HepG2 (cell line): ENCODE measurements at regions not wholly inside any gene's neighbourhood (a gene's known extent, or its start where the extent isn't known, plus 50 kb on each side); places are given as distances from the start of the nearest gene placed in this dataset.

Experiments
- ATAC-seq: fragments of 200-7000 bp; cut with Tn5 transposase; 3 replicates; pipeline ENCODE4 v1.9.1; 2020; ENCODE audit warnings: mild to moderate bottlenecking, moderate library complexity
- BruUV-seq: library from RNA; stranded (reverse); fragments of 400-500 nt; replicated peaks from 2 replicates; lab custom pipeline; 2021; lab: Mats Ljungman, UMichigan
- CTCF ChIA-PET: fragments of 300-600 bp; formaldehyde crosslinking; extraction: SDS; loops from one replicate; lab custom pipeline; 2021; ENCODE audit warnings: low total read pairs, inconsistent platforms, low intra/inter-chr PET ratio; lab: Yijun Ruan, JAX
- POLR2A ChIA-PET: fragments of 350-600 bp; sonication (Branson Sonifier 250); formaldehyde crosslinking; loops from one replicate; lab custom pipeline; 2020; ENCODE audit warnings: antibody characterized with exemption, inconsistent platforms; lab: Yijun Ruan, JAX
- DNase-seq: peaks from one replicate; pipeline ENCODE4 v3.0.0-alpha.2; 2015; ENCODE audit warnings: low spot score
- FAIRE-seq: peaks from 3 replicates; lab custom pipeline; 2011; peaks lifted over from hg19 to GRCh38; lab: Jason Lieb, UNC
- H2AFZ ChIP-seq: one replicate; pipeline ENCODE4 v1.6.1; 2011; ENCODE audit warnings: low read length, inconsistent platforms
- H3K27ac ChIP-seq: fragments of 300-600 bp; 3 replicates; pipeline ENCODE4 v1.8.0; 2011; ENCODE audit warnings: mixed run types, mild to moderate bottlenecking, mixed read lengths, low read length, inconsistent platforms; ENCODE audit not compliant: insufficient read depth; ENCODE audit errors: extremely low read length
- H3K27me3 ChIP-seq, 2 experiments: fragments of 200-600 bp in 1 of 2; 2 replicates in 1 of 2; 3 replicates in 1 of 2; pipeline versions ENCODE4 v1.6.0 to v1.8.0; 2011; ENCODE audit warnings: low read length in 2 of 2, mild to moderate bottlenecking in 2 of 2, moderate library complexity in 2 of 2, inconsistent platforms in 1 of 2; ENCODE audit not compliant: insufficient read depth in 2 of 2, control insufficient read depth in 1 of 2
- H3K36me3 ChIP-seq, 2 experiments: fragments of 200-600 bp in 1 of 2; replicated peaks in 1 of 2; 2 replicates in 1 of 2; 3 replicates in 1 of 2; pipeline versions ENCODE4 v1.5.1 to v1.8.0; 2011; ENCODE audit warnings: low read length in 2 of 2, inconsistent platforms in 1 of 2; ENCODE audit not compliant: insufficient read depth in 2 of 2, control insufficient read depth in 1 of 2
- H3K4me1 ChIP-seq: 2 replicates; pipeline ENCODE4 v1.5.1; 2012; ENCODE audit warnings: low read length, inconsistent platforms; ENCODE audit not compliant: insufficient read depth
- H3K4me2 ChIP-seq: 2 replicates; pipeline ENCODE4 v1.6.0; 2011; ENCODE audit warnings: low read depth, low read length, inconsistent platforms
- H3K4me3 ChIP-seq, 3 experiments: fragments of 200-600 bp in 1 of 3; sonication (generic), shearing (Covaris generic) in 1 of 3; replicated peaks in 1 of 3; 2 replicates each; pipeline ENCODE4 v1.5.1; 2011 to 2016; ENCODE audit warnings: low read length in 3 of 3, inconsistent platforms in 2 of 3, low read depth in 2 of 3, mild to moderate bottlenecking in 2 of 3, control low read depth in 1 of 3, mixed read lengths in 1 of 3; ENCODE audit not compliant: insufficient read depth in 1 of 3
- H3K79me2 ChIP-seq: one replicate; pipeline ENCODE4 v1.6.1; 2011; ENCODE audit warnings: low read length, inconsistent platforms; ENCODE audit not compliant: insufficient read depth
- H3K9ac ChIP-seq: 2 replicates; pipeline ENCODE4 v1.6.0; 2011; ENCODE audit warnings: mild to moderate bottlenecking, low read depth, low read length, inconsistent platforms; ENCODE audit not compliant: insufficient read depth
- H3K9me3 ChIP-seq: 2 replicates; pipeline ENCODE4 v1.5.1; 2012; ENCODE audit warnings: mild to moderate bottlenecking, low read length
- H4K20me1 ChIP-seq: 2 replicates; pipeline ENCODE4 v1.6.0; 2011; ENCODE audit warnings: inconsistent platforms, mild to moderate bottlenecking, low read length, moderate library complexity; ENCODE audit not compliant: insufficient read depth
- CERS6 ChIP-seq: sonication (generic); formaldehyde crosslinking; IDR thresholded peaks from 2 replicates; pipeline ENCODE4 v1.5.0; 2020; ENCODE audit warnings: missing genetic modification reagents
- MTA1 ChIP-seq: sonication (generic); formaldehyde crosslinking; IDR thresholded peaks from 2 replicates; pipeline ENCODE4 v1.4.0; 2020; ENCODE audit warnings: missing genetic modification reagents, mild to moderate bottlenecking, borderline replicate concordance
- PCBP2 ChIP-seq: fragments of 200-400 bp; formaldehyde crosslinking; optimal IDR thresholded peaks from 2 replicates; pipeline ENCODE3; 2018; ENCODE audit warnings: low read length, low read depth; ENCODE audit not compliant: poor library complexity, severe bottlenecking
- RARG ChIP-seq: sonication (generic); formaldehyde crosslinking; IDR thresholded peaks from 2 replicates; pipeline ENCODE4 v1.4.0; 2020; ENCODE audit warnings: low read depth, mild to moderate bottlenecking, missing genetic modification reagents
- SUZ12 ChIP-seq: fragments of 150-350 bp; IDR thresholded peaks from 2 replicates; pipeline ENCODE4 v1.6.1; 2014; ENCODE audit warnings: low read depth, low read length
- TCF12 ChIP-seq, 2 experiments: fragments of 450-650 bp in 1 of 2; sonication (generic) in 1 of 2; formaldehyde crosslinking in 1 of 2; IDR thresholded peaks; 2 replicates each; pipeline versions ENCODE4 v1.6.1 to v1.8.0; 2017 to 2022; ENCODE audit warnings: antibody characterized with exemption in 1 of 2, mild to moderate bottlenecking in 1 of 2, missing genetic modification reagents in 1 of 2, moderate library complexity in 1 of 2
- ZMYM3 ChIP-seq: sonication (generic); formaldehyde crosslinking; IDR thresholded peaks from 2 replicates; pipeline ENCODE4 v1.5.1; 2020; ENCODE audit warnings: mild to moderate bottlenecking, missing genetic modification reagents
- ZNF124 ChIP-seq: sonication (generic); formaldehyde crosslinking; IDR thresholded peaks from 2 replicates; pipeline ENCODE4 v1.4.0; 2020; ENCODE audit warnings: missing genetic modification reagents
- ZNF382 ChIP-seq: sonication (generic); formaldehyde crosslinking; IDR thresholded peaks from 2 replicates; pipeline ENCODE4 v1.5.0; 2020; ENCODE audit warnings: missing genetic modification reagents, mild to moderate bottlenecking, borderline replicate concordance
- ZNF607 ChIP-seq: sonication (generic); formaldehyde crosslinking; IDR thresholded peaks from 2 replicates; pipeline ENCODE4 v1.5.1; 2020; ENCODE audit warnings: missing genetic modification reagents, mild to moderate bottlenecking, borderline replicate concordance
- ZNF720 ChIP-seq: sonication (generic); formaldehyde crosslinking; IDR thresholded peaks from 2 replicates; pipeline ENCODE4 v1.4.0; 2020; ENCODE audit warnings: missing genetic modification reagents
- ZUFSP ChIP-seq: sonication (generic); formaldehyde crosslinking; IDR thresholded peaks from 2 replicates; pipeline ENCODE4 v1.9.0; 2021; ENCODE audit warnings: missing genetic modification reagents, mild to moderate bottlenecking, borderline replicate concordance
- whole genome bisulfite sequencing: methylation state at CpG from one replicate; pipeline ENCODE4 v1.1.6; 2017; ENCODE audit warnings: low lambda C conversion rate; 5-methylcytosine and 5-hydroxymethylcytosine counted together
- in situ Hi-C: cut with HindIII; loops from 2 replicates; pipeline ENCODE4 v1.10.0; 2017; ENCODE audit warnings: low pct_unique_long_range_greater_than_20kb; ENCODE audit not compliant: extremely low pct_ligation_motif_present
- intact Hi-C: fragments of 100-400 bp; cut with micrococcal nuclease; formaldehyde crosslinking; loops from one replicate; pipeline ENCODE4 v1.10.0; 2022; ENCODE audit not compliant: unreplicated experiment
- TF ChIP-seq, protein P1 (sequence below): IDR thresholded peaks from 2 replicates; pipeline ENCODE4 v1.6.1; 2016

- DNase-seq, result no peak
- intact Hi-C loops (no loop called here), in situ Hi-C loops (no loop called here)
- no peak for ATAC-seq
- BruUV-seq, result no TSS peak
- no peak overlapping the region for H3K9ac ChIP-seq
- H4K20me1 ChIP-seq, result no peaks in the 10 kb centered on the region
- no peaks in the 10 kb centered on the region for H3K27me3 ChIP-seq
- CTCF ChIA-PET, result no interaction called here
- H3K4me2 ChIP-seq, result no peak overlapping the region
- H3K4me1 ChIP-seq, result no peaks in the 10 kb centered on the region
- H3K79me2 ChIP-seq, result no peaks in the 10 kb centered on the region
- WGBS, result 33% methylated on average over 1 of the region's 1 CpG
- H3K27ac ChIP-seq, result no peak overlapping the region
- no peaks in the 10 kb centered on the region for H3K36me3 ChIP-seq
- POLR2A ChIA-PET, result no interaction called here
- no peaks in the 10 kb centered on the region for H3K9me3 ChIP-seq
- TF ChIP-seq PCBP2 (no peak), ZNF124 (CRISPR knock-in tag) (no peak)
- no peak overlapping the region for H3K4me3 ChIP-seq
- no peak overlapping the region for H2AFZ ChIP-seq
- no peak for FAIRE-seq
Measured at GRCh38 chr9:106451223-106451622, 411.7 kb upstream of the ZNF462 start.

DNA sequence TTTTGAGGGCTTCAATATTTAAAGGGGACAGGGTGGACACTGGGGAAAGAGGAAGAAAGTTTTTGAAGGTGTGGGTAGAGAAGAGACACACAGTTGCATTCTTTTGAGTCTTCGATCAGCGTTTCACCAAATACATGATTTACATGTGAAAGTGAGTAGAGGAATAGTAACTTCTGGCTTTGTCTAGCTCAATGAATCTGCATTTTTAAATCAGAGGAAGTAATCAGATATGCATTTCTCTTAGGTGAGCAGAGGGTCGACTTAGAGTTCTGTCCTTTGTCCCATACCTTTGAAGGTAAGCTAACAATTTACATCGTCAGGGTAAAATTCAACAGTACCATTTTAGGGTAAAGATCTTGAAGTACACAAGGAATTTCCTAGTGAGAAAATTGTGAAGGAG is 406.4 kb upstream of the ZNF462 start:
- WGBS, result 33% methylated on average over 4 of the region's 4 CpGs
- intact Hi-C loops, result no loop called here

More for the DNA sequence above, 406.4 kb upstream of the ZNF462 start:
- no TSS peak for BruUV-seq
- Histone ChIP-seq H4K20me1 (no peaks in the 10 kb centered on the region), H3K79me2 (no peaks in the 10 kb centered on the region), H3K4me1 (no peaks in the 10 kb centered on the region), H3K9ac (no peak overlapping the region), H3K36me3 (no peaks in the 10 kb centered on the region), H3K4me2 (no peak overlapping the region), H3K27ac (no peak overlapping the region), H3K27me3 (no peaks in the 10 kb centered on the region), H3K4me3 (no peak overlapping the region), H2AFZ (no peak overlapping the region), H3K9me3 (0 out of 2 replicates have a peak, but pooled peaks cover 4% of the 10 kb centered on the region)
- DNase-seq (no peak), FAIRE-seq (no peak), ATAC-seq (no peak)
- in situ Hi-C loops, result no loop called here
- ChIA-PET POLR2A (no interaction called here), CTCF (no interaction called here)
- TF ChIP-seq, protein P1, sequence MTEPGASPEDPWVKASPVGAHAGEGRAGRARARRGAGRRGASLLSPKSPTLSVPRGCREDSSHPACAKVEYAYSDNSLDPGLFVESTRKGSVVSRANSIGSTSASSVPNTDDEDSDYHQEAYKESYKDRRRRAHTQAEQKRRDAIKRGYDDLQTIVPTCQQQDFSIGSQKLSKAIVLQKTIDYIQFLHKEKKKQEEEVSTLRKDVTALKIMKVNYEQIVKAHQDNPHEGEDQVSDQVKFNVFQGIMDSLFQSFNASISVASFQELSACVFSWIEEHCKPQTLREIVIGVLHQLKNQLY (CRISPR knock-in tag), result no peak
- no peak for TF ChIP-seq MTA1 (CRISPR knock-in tag)
- no peak for TF ChIP-seq ZNF720 (CRISPR knock-in tag)
- no peak for TF ChIP-seq ZUFSP (CRISPR knock-in tag)
- no peak for TF ChIP-seq CERS6
- no peak for TF ChIP-seq ZNF607 (CRISPR knock-in tag)
- TF ChIP-seq RARG (CRISPR knock-in tag), result no peak
- TF ChIP-seq ZMYM3 (CRISPR knock-in tag), result no peak
- no peak for TF ChIP-seq TCF12 (IDR thresholded peaks at IDR 0.05)
- no peak for TF ChIP-seq TCF12 (CRISPR knock-in tag; IDR thresholded peaks at IDR 0.05)
- TF ChIP-seq SUZ12, result no peak
- no peak for TF ChIP-seq ZNF382 (CRISPR knock-in tag)
